Calu3 (cell line): ENCODE measurements at regions not wholly inside any gene's neighbourhood (a gene's known extent, or its start where the extent isn't known, plus 50 kb on each side); places are given as distances from the start of the nearest gene placed in this dataset.

ENCODE experiments used
- BruUV-seq: library from RNA; stranded (reverse); fragments of 400-500 nt; replicated peaks from 2 replicates; lab custom pipeline; 2021; lab: Mats Ljungman, UMichigan
- CTCF ChIA-PET: fragments of 300-600 bp; sonication (Branson Sonifier 250); formaldehyde crosslinking; loops from one replicate; lab custom pipeline; 2022; ENCODE audit warnings: antibody characterized with exemption; lab: Charles Lee
- DNase-seq: peaks from one replicate; pipeline ENCODE4 v3.0.0; 2022
- H3K27ac Mint-ChIP-seq: one replicate; pipeline ENCODE4 v1.8.0; 2022; ENCODE audit warnings: mixed read lengths; ENCODE audit not compliant: unreplicated experiment
- H3K27me3 Mint-ChIP-seq: one replicate; pipeline ENCODE4 v1.8.0; 2022; ENCODE audit warnings: mixed read lengths; ENCODE audit not compliant: unreplicated experiment
- H3K36me3 Mint-ChIP-seq: one replicate; pipeline ENCODE4 v1.8.0; 2022; ENCODE audit warnings: mild to moderate bottlenecking, moderate library complexity, mixed read lengths; ENCODE audit not compliant: insufficient read depth, unreplicated experiment
- H3K4me1 Mint-ChIP-seq: one replicate; pipeline ENCODE4 v1.8.0; 2022; ENCODE audit warnings: mild to moderate bottlenecking, low read depth, mixed read lengths; ENCODE audit not compliant: unreplicated experiment
- H3K4me3 Mint-ChIP-seq: one replicate; pipeline ENCODE4 v1.8.0; 2022; ENCODE audit warnings: mild to moderate bottlenecking, low read depth, moderate library complexity, mixed read lengths; ENCODE audit not compliant: unreplicated experiment
- H3K9me3 Mint-ChIP-seq: one replicate; pipeline ENCODE4 v1.8.0; 2022; ENCODE audit warnings: low read depth, mixed read lengths; ENCODE audit not compliant: unreplicated experiment
- CTCF ChIP-seq: fragments of 200-600 bp; IDR thresholded peaks from one replicate; pipeline ENCODE4 v1.8.0; 2022; ENCODE audit warnings: antibody characterized with exemption; ENCODE audit not compliant: unreplicated experiment
- intact Hi-C: fragments of 100-400 bp; cut with micrococcal nuclease; formaldehyde crosslinking; loops from one replicate; pipeline ENCODE4 v1.10.0; 2022; ENCODE audit not compliant: unreplicated experiment

DNA sequence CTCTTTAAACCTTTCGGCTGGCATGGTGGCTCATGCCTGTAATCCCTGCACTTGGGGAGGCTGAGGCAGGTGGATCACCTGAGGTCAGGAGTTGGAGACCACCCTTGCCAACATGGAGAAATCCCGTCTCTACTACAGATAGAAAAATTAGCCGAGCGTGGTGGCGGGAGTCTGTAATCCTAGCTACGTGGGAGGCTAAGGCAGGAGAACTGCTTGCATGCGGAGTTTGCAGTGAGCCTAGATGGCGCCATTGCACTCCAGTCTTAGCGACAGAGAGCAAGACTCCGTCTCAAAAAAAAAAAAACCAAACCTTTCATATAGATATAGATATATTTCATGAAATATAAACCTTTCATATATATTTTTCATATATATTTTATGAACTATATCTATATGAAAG is 864.7 kb downstream of the TRIB2 start:
- Mint-ChIP-seq H3K36me3 (no peaks in the 10 kb centered on the region), H3K4me3 (no peak overlapping the region), H3K27ac (no peak overlapping the region), H3K9me3 (no peaks in the 10 kb centered on the region), H3K4me1 (no peaks in the 10 kb centered on the region), H3K27me3 (no peaks in the 10 kb centered on the region)
- DNase-seq: no peak
- TF ChIP-seq CTCF: no peak
- intact Hi-C loops: no loop called here
- CTCF ChIA-PET: interaction anchor here (0.6 kb wide), 1 partner anchor 9 kb away, joined by 3 read pairs; no protein-coding TSS in a partner anchor
- BruUV-seq: no TSS peak

GRCh38 chr2:13583609-13584008 is 866.9 kb downstream of the TRIB2 start:
- no peak overlapping the region for H3K4me3 Mint-ChIP-seq
- BruUV-seq: no TSS peak
- no peak for DNase-seq
- no peaks in the 10 kb centered on the region for H3K27me3 Mint-ChIP-seq
- no peak overlapping the region for H3K27ac Mint-ChIP-seq
- no peak for TF ChIP-seq CTCF
- no peaks in the 10 kb centered on the region for H3K4me1 Mint-ChIP-seq
- H3K36me3 Mint-ChIP-seq: no peaks in the 10 kb centered on the region
- intact Hi-C loops: no loop called here
- no peaks in the 10 kb centered on the region for H3K9me3 Mint-ChIP-seq
- CTCF ChIA-PET: no interaction called here

DNA sequence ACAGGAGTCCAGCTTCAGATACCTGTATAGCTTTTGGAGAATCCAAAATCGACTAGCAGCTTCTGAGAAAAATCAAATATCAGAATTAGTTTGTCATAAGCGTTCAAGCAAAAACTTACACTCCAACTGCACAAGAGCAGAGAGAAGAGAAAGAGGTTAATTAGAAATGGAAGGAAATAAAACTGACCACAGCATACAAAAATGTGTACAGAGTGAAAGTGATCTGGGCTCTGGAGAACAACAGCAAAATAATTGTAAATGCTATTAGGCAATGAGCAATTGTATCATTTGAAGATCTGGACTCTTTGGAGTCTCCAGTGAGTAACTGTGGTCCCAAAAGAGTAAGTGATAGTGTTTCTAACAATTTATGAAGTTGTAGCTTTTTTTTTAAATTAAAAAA is 867.3 kb downstream of the TRIB2 start:
- no peak overlapping the region for H3K27ac Mint-ChIP-seq
- H3K36me3 Mint-ChIP-seq: no peaks in the 10 kb centered on the region
- H3K9me3 Mint-ChIP-seq: no peaks in the 10 kb centered on the region
- intact Hi-C loops: no loop called here
- no TSS peak for BruUV-seq
- H3K27me3 Mint-ChIP-seq: no peaks in the 10 kb centered on the region
- CTCF ChIA-PET: no interaction called here
- TF ChIP-seq CTCF: no peak
- H3K4me1 Mint-ChIP-seq: no peaks in the 10 kb centered on the region
- H3K4me3 Mint-ChIP-seq: no peak overlapping the region
- DNase-seq: no peak

DNA sequence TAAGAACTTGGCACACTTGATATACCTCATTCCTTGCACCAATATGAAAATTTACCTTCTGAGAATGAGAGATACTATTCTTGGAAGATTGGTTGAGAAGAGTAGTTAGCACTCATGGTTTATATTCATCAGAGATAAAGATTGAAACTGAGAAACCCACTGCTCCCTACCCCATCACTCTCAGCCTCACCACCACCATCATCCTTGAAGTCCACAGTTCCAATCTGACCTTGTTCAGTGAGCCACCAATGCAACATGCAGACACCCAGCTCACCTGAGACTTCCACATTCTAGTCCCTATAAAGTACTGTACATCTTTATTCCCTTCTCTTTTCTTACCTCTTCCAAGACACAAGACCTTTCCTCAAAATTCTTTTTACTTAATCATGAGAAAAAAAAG is 869.0 kb downstream of the TRIB2 start:
- DNase-seq: no peak
- no TSS peak for BruUV-seq
- no peak overlapping the region for H3K27ac Mint-ChIP-seq
- no peak overlapping the region for H3K4me3 Mint-ChIP-seq
- H3K4me1 Mint-ChIP-seq: no peaks in the 10 kb centered on the region
- H3K9me3 Mint-ChIP-seq: no peaks in the 10 kb centered on the region
- CTCF ChIA-PET: no interaction called here
- intact Hi-C loops: no loop called here
- no peaks in the 10 kb centered on the region for H3K27me3 Mint-ChIP-seq
- no peaks in the 10 kb centered on the region for H3K36me3 Mint-ChIP-seq
- no peak for TF ChIP-seq CTCF

DNA sequence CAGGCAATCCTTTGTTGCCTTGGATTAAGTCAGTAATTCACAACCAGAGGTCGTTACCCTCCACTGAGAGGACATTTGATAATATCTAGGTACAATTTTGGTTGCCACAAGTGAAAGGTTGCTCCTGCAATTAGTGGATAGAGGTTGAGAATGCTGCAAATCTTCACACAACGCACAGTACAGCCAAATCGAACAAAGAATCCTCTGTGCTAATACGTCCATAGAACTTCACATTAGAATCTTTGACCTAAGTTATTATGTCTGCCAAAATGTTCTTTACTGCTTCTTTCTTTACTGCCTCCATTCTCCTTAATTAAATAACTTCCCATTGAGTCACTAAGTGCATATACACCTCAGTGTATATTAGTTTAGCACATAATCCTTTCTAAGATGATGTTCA is 879.5 kb downstream of the TRIB2 start:
- Mint-ChIP-seq H3K27me3 (no peaks in the 10 kb centered on the region), H3K27ac (no peak overlapping the region), H3K4me1 (peaks cover 11% of the 10 kb centered on the region), H3K4me3 (no peak overlapping the region), H3K36me3 (no peaks in the 10 kb centered on the region), H3K9me3 (no peaks in the 10 kb centered on the region)
- intact Hi-C loops: no loop called here
- no peak for TF ChIP-seq CTCF
- BruUV-seq: no TSS peak
- CTCF ChIA-PET: no interaction called here
- DNase-seq: no peak
